ENCODE measurements at regions not wholly inside any gene's neighbourhood (a gene's known extent, or its start where the extent isn't known, plus 50 kb on each side); places are given as distances from the start of the nearest gene placed in this dataset.

DNA sequence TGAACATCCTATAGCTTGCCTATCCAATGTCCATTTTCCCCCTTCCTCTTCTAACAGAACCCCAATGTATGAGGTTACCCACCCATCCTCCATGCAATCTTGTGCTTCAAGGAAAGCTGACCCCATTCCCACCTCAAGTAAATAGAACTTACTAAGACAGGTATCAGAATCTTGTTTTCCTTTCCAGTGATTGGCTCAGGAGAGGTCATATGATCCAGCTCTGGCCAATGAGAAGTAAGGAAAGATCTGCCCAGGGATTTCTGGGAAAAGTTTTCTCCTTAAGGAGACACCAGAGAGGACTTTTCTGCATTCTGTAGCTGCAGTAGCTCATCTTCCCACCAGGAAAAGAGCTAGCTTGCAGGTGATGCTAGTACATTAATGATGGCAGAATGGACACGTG lies 341.8 kb upstream of the ZFP64 start:
- TF ChIP-seq, protein P1, sequence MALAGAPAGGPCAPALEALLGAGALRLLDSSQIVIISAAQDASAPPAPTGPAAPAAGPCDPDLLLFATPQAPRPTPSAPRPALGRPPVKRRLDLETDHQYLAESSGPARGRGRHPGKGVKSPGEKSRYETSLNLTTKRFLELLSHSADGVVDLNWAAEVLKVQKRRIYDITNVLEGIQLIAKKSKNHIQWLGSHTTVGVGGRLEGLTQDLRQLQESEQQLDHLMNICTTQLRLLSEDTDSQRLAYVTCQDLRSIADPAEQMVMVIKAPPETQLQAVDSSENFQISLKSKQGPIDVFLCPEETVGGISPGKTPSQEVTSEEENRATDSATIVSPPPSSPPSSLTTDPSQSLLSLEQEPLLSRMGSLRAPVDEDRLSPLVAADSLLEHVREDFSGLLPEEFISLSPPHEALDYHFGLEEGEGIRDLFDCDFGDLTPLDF (CRISPR knock-in tag; IDR thresholded peaks at IDR 0.05): no peak
- TF ChIP-seq POLR2A (IDR thresholded peaks at IDR 0.05; ENCODE audit: insufficient read depth in 1 of 2, low read depth in 2 of 2, low read length in 2 of 2) (no peak), ZNF7 (CRISPR knock-in tag; IDR thresholded peaks at IDR 0.05) (no peak), CBX1 (IDR thresholded peaks at IDR 0.05; ENCODE audit: low read depth) (no peak), RAD21 (CRISPR knock-in tag; IDR thresholded peaks at IDR 0.05) (no peak)
